Mammary epithelial cell (primary cell): ENCODE measurements at regions not wholly inside any gene's neighbourhood (a gene's known extent, or its start where the extent isn't known, plus 50 kb on each side); places are given as distances from the start of the nearest gene placed in this dataset.

Source experiments
- CTCF ChIP-seq, 2 donors: IDR thresholded peaks in 1 of 2; conservative IDR thresholded peaks in 1 of 2; 2 replicates each; pipeline ENCODE4 v1.5.1; 2011 to 2012; ENCODE audit warnings: inconsistent platforms in 2 of 2, low read length in 2 of 2, mild to moderate bottlenecking in 2 of 2, control low read depth in 1 of 2, low read depth in 1 of 2; ENCODE audit not compliant: insufficient read depth in 1 of 2; ENCODE audit errors: extremely low read depth in 1 of 2
- EZH2 ChIP-seq: IDR thresholded peaks from 2 replicates; pipeline ENCODE4 v1.6.1; 2012; ENCODE audit warnings: low read length, inconsistent platforms, borderline replicate concordance

GRCh38 chr5:125390326-125390725, 643.9 kb upstream of the ZNF608 start:
- no peak for TF ChIP-seq CTCF (conservative IDR thresholded peaks at IDR 0.05 in 1 of 2, IDR thresholded peaks at IDR 0.05 in 1 of 2; ENCODE audit: extremely low read depth in 1 of 2, insufficient read depth in 1 of 2, low read depth in 1 of 2, low read length in 2 of 2)
- TF ChIP-seq EZH2, result no peak
